ENCODE measurements at regions not wholly inside any gene's neighbourhood (a gene's known extent, or its start where the extent isn't known, plus 50 kb on each side); places are given as distances from the start of the nearest gene placed in this dataset.
"Not testable (repeated sequence)": the region's sequence is repeated elsewhere in the genome, so short reads cannot be mapped to it uniquely, and the experiment has no call there.

DNA sequence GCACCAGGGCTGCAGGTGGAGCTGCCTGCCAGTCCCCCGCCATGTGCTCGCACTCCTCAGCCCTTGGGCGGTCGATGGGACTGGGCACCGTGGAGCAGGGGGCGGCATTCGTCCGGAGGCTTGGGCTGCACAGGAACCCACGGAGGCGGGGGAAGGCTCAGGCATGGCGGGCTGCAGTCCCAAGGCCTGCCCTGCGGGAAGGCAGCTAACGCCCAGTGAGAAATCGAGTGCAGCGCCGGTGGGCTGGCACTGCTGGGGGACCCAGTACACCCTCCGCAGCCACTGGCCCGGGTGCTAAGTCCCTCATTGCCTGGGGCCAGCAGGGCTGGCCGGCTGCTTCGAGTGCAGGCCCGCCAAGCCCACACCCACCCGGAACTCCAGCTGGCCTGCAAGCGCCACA, 130.5 kb upstream of the RXFP2 start:
- TF ChIP-seq, protein P1, sequence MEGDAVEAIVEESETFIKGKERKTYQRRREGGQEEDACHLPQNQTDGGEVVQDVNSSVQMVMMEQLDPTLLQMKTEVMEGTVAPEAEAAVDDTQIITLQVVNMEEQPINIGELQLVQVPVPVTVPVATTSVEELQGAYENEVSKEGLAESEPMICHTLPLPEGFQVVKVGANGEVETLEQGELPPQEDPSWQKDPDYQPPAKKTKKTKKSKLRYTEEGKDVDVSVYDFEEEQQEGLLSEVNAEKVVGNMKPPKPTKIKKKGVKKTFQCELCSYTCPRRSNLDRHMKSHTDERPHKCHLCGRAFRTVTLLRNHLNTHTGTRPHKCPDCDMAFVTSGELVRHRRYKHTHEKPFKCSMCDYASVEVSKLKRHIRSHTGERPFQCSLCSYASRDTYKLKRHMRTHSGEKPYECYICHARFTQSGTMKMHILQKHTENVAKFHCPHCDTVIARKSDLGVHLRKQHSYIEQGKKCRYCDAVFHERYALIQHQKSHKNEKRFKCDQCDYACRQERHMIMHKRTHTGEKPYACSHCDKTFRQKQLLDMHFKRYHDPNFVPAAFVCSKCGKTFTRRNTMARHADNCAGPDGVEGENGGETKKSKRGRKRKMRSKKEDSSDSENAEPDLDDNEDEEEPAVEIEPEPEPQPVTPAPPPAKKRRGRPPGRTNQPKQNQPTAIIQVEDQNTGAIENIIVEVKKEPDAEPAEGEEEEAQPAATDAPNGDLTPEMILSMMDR (IDR thresholded peaks at IDR 0.05) = not testable (repeated sequence)
- TF ChIP-seq POLR2A (IDR thresholded peaks at IDR 0.05) = not testable (repeated sequence)

Data from esophagus squamous epithelium (tissue), 4 donors.